HepG2 (cell line): ENCODE measurements at regions not wholly inside any gene's neighbourhood (a gene's known extent, or its start where the extent isn't known, plus 50 kb on each side); places are given as distances from the start of the nearest gene placed in this dataset.

Source experiments
- FOXM1 ChIP-seq: sonication (generic); formaldehyde crosslinking; IDR thresholded peaks from 2 replicates; pipeline ENCODE4 v1.5.0; 2020; ENCODE audit warnings: missing genetic modification reagents
- KLF9 ChIP-seq: IDR thresholded peaks from 2 replicates; pipeline ENCODE4 v1.6.1; 2016; ENCODE audit warnings: low read depth
- MXI1 ChIP-seq: IDR thresholded peaks from 3 replicates; pipeline ENCODE4 v1.6.1; 2012; ENCODE audit warnings: low read depth, low read length, inconsistent platforms, borderline replicate concordance
- ZNF512 ChIP-seq: sonication (generic); formaldehyde crosslinking; IDR thresholded peaks from 2 replicates; pipeline ENCODE4 v1.4.0; 2020; ENCODE audit warnings: mild to moderate bottlenecking, missing genetic modification reagents

- TF ChIP-seq FOXM1 (CRISPR knock-in tag) (no peak), KLF9 (no peak), ZNF512 (CRISPR knock-in tag) (no peak), MXI1 (no peak)
Observed at GRCh38 chr6:168849459-168849858, 404.2 kb downstream of the THBS2 start.
